ENCODE measurements at regions not wholly inside any gene's neighbourhood (a gene's known extent, or its start where the extent isn't known, plus 50 kb on each side); places are given as distances from the start of the nearest gene placed in this dataset.

DNA sequence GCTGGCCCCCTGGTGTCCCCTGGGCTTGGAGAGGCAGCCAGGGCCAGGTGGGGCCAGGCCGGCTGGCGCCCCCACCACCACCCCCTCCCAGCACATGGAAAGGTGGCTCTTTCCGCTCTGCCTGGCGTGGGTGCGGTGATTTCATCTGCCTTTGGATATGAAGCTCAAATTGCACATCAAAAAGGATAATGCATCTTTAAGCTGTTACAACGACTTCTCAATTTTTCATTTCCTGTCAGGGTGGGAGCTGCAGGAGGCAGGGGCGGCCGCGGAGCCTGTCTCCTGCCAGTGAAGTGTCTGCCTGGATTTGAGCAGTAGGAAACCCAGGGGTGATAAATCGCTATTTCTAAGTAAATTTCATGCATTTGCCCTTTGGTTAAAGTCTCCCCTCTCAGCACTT is 169.2 kb upstream of the MVB12B start:
- no TSS peak for BruUV-seq (replicated peaks)
- no peaks in the 10 kb centered on the region for H3K4me1 Mint-ChIP-seq (ENCODE audit: low read depth, unreplicated experiment)
- H3K4me3 Mint-ChIP-seq (ENCODE audit: low read depth, unreplicated experiment) = no peak overlapping the region
- H3K9me3 Mint-ChIP-seq (ENCODE audit: low read depth, unreplicated experiment) = no peaks in the 10 kb centered on the region
- CTCF ChIA-PET = no interaction called here
- TF ChIP-seq, protein P1, sequence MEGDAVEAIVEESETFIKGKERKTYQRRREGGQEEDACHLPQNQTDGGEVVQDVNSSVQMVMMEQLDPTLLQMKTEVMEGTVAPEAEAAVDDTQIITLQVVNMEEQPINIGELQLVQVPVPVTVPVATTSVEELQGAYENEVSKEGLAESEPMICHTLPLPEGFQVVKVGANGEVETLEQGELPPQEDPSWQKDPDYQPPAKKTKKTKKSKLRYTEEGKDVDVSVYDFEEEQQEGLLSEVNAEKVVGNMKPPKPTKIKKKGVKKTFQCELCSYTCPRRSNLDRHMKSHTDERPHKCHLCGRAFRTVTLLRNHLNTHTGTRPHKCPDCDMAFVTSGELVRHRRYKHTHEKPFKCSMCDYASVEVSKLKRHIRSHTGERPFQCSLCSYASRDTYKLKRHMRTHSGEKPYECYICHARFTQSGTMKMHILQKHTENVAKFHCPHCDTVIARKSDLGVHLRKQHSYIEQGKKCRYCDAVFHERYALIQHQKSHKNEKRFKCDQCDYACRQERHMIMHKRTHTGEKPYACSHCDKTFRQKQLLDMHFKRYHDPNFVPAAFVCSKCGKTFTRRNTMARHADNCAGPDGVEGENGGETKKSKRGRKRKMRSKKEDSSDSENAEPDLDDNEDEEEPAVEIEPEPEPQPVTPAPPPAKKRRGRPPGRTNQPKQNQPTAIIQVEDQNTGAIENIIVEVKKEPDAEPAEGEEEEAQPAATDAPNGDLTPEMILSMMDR (IDR thresholded peaks at IDR 0.05; ENCODE audit: unreplicated experiment) = no peak
- H3K27me3 Mint-ChIP-seq (ENCODE audit: unreplicated experiment) = peaks cover 72% of the 10 kb centered on the region
- intact Hi-C loops (cut with micrococcal nuclease; ENCODE audit: unreplicated experiment) = no loop called here
- DNase-seq = no peak
- H3K27ac Mint-ChIP-seq (ENCODE audit: unreplicated experiment) = no peak overlapping the region
- H3K36me3 Mint-ChIP-seq (ENCODE audit: insufficient read depth, unreplicated experiment) = no peaks in the 10 kb centered on the region

DNA sequence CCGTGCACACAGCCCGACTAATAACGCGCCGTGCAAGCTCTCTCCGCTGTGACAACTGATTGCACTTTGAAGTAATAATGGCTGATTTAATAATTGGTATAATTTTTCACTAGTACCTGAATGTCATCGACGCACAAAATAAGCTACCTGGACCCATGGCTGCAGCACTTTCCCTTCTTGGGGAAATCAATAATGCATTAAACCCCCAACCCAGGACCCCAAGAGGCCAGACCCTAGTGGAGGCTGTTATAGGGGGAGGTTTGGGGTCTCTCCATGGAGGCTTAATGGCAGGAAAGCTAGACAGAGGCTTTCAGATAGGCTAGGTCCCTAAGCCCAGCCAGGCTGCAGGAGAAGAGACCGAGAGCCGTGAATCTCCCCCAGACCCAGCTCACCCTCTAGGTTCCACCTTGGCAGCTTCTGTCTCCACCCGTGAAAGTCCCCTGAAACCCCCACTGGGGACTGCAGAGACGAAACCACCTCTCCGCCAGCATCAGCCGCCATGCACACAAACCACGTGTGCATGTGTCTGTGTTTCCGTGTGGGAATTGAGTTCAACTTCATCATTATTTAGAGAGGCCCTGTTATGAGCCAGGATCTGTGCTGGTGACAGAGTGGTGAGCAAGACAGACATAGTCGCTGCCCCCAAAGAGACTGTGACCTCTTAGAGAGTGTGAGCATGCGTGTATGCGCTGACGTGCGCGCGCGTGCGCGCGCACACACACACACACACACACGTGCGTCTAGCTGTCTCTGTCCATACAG is 168.6 kb upstream of the MVB12B start:
- TF ChIP-seq, protein P1 (IDR thresholded peaks at IDR 0.05; ENCODE audit: unreplicated experiment) = no peak
- Mint-ChIP-seq H3K9me3 (ENCODE audit: low read depth, unreplicated experiment) (no peaks in the 10 kb centered on the region), H3K27ac (ENCODE audit: unreplicated experiment) (no peak overlapping the region), H3K27me3 (ENCODE audit: unreplicated experiment) (peaks cover 69% of the 10 kb centered on the region), H3K36me3 (ENCODE audit: insufficient read depth, unreplicated experiment) (no peaks in the 10 kb centered on the region), H3K4me1 (ENCODE audit: low read depth, unreplicated experiment) (no peaks in the 10 kb centered on the region), H3K4me3 (ENCODE audit: low read depth, unreplicated experiment) (no peak overlapping the region)
- no peak for DNase-seq
- no TSS peak for BruUV-seq (replicated peaks)
- intact Hi-C loops (cut with micrococcal nuclease; ENCODE audit: unreplicated experiment) = no loop called here
- CTCF ChIA-PET = no interaction called here

DNA sequence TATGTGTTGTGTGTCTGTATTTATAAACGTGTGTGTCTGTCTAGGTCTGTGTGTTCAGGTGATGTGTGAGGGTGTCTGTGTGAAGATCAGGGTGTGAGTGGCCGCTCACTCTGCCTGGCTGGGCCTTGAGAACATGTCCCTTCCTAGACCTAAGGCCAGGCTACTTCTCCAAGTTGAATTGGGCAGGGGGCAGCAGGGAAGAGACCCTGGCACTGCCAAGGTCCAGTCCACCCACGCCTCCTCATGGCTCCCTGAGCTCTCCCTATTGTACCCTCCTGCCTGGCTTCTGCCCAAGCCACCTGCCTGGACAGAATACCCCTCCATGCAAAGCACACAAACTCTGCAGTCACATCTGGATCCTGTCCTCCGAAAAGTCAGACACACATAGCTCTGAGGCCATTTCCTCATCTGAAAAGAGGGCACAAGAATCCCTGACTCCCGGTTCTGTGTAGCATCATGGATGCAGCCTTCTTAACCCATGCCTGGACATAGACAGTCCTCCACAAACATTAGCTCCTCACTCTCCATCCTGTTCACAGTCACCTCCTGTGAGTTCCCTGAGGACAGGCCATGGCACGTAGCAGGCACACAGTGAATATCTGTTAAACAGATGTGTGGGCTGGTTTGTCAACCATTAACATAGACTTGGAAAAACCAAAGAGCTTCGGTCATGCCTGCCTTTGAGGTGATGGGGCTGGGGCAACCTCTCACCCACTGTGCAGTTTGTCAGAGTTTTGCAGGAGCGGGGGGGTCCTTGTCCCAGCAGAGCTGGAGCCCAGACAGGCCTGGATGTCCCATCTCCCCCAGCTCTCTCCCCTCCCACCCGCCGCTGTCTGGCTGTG is 167.8 kb upstream of the MVB12B start:
- no peak overlapping the region for H3K27ac Mint-ChIP-seq (ENCODE audit: unreplicated experiment)
- TF ChIP-seq, protein P1 (IDR thresholded peaks at IDR 0.05; ENCODE audit: unreplicated experiment) = no peak
- BruUV-seq (replicated peaks) = no TSS peak
- DNase-seq = no peak
- peaks cover 61% of the 10 kb centered on the region for H3K27me3 Mint-ChIP-seq (ENCODE audit: unreplicated experiment)
- CTCF ChIA-PET = no interaction called here
- H3K4me3 Mint-ChIP-seq (ENCODE audit: low read depth, unreplicated experiment) = no peak overlapping the region
- H3K36me3 Mint-ChIP-seq (ENCODE audit: insufficient read depth, unreplicated experiment) = no peaks in the 10 kb centered on the region
- intact Hi-C loops (cut with micrococcal nuclease; ENCODE audit: unreplicated experiment) = no loop called here
- no peaks in the 10 kb centered on the region for H3K4me1 Mint-ChIP-seq (ENCODE audit: low read depth, unreplicated experiment)
- no peaks in the 10 kb centered on the region for H3K9me3 Mint-ChIP-seq (ENCODE audit: low read depth, unreplicated experiment)

DNA sequence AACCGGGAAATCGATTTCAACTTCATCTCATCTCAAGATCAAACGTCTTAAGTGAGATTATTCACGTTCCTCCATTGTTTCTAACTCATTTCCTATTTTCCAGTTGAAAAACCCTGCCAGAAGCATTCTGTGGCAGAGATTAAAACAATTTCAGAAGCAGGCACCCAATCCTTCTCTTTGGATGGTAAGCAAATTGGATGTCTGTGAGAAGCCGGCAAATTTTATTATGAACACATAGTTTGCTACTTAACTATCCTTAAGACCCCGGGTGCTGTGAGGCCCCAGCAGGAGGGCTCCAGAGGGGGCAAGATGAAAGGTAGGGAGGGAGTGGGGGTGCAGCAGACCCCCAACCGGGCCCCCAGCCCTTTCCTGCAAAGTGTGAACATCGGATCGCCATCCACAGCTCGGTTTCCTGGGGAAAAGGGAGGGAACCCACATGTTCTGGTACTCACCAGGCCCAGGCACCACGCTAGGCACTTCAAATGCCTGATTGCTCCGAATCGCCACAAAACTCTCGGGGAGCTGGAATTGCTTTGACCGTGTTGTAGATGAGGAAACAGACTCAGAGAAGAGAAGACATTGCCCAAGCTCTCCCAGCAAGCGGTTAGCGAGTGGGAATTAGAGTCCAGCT is 167.1 kb upstream of the MVB12B start:
- Mint-ChIP-seq H3K27ac (ENCODE audit: unreplicated experiment) (no peak overlapping the region), H3K4me1 (ENCODE audit: low read depth, unreplicated experiment) (no peaks in the 10 kb centered on the region), H3K27me3 (ENCODE audit: unreplicated experiment) (peaks cover 53% of the 10 kb centered on the region), H3K36me3 (ENCODE audit: insufficient read depth, unreplicated experiment) (no peaks in the 10 kb centered on the region), H3K4me3 (ENCODE audit: low read depth, unreplicated experiment) (no peak overlapping the region), H3K9me3 (ENCODE audit: low read depth, unreplicated experiment) (no peaks in the 10 kb centered on the region)
- TF ChIP-seq, protein P1 (IDR thresholded peaks at IDR 0.05; ENCODE audit: unreplicated experiment) = no peak
- CTCF ChIA-PET = no interaction called here
- intact Hi-C loops (cut with micrococcal nuclease; ENCODE audit: unreplicated experiment) = no loop called here
- no TSS peak for BruUV-seq (replicated peaks)
- DNase-seq = no peak
